ENCODE measurements at regions not wholly inside any gene's neighbourhood (a gene's known extent, or its start where the extent isn't known, plus 50 kb on each side); places are given as distances from the start of the nearest gene placed in this dataset.

DNA sequence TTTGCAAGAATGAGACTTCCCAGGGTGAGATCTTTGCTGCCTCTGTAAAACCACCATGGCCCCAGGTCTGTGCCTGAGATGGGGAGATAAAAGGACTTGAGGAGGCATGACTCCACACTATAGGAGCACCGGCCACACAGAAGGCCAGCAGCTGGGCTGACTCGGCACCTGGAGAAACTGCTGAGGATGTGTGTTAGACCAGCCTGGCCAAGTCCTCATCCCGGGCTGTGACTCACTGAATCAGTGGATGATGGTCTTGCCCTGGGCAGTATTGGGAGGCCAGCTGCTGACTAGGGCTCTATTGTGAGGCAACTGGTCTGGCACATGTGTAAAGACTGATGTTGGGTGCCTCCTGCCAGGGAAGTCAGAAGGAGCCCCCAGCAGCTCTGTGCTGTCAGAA, 286.2 kb downstream of the ACTL7B start:
- Mint-ChIP-seq H3K9me3 (no peaks in the 10 kb centered on the region), H3K4me3 (no peak overlapping the region), H3K36me3 (ENCODE audit: low read depth) (no peaks in the 10 kb centered on the region), H3K4me1 (no peaks in the 10 kb centered on the region), H3K27me3 (ENCODE audit: low read depth, poor library complexity) (peaks cover 15% of the 10 kb centered on the region), H3K27ac (no peak overlapping the region)
- DNase-seq = no peak
- TF ChIP-seq, protein P1, sequence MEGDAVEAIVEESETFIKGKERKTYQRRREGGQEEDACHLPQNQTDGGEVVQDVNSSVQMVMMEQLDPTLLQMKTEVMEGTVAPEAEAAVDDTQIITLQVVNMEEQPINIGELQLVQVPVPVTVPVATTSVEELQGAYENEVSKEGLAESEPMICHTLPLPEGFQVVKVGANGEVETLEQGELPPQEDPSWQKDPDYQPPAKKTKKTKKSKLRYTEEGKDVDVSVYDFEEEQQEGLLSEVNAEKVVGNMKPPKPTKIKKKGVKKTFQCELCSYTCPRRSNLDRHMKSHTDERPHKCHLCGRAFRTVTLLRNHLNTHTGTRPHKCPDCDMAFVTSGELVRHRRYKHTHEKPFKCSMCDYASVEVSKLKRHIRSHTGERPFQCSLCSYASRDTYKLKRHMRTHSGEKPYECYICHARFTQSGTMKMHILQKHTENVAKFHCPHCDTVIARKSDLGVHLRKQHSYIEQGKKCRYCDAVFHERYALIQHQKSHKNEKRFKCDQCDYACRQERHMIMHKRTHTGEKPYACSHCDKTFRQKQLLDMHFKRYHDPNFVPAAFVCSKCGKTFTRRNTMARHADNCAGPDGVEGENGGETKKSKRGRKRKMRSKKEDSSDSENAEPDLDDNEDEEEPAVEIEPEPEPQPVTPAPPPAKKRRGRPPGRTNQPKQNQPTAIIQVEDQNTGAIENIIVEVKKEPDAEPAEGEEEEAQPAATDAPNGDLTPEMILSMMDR (IDR thresholded peaks at IDR 0.05) = no peak

DNA sequence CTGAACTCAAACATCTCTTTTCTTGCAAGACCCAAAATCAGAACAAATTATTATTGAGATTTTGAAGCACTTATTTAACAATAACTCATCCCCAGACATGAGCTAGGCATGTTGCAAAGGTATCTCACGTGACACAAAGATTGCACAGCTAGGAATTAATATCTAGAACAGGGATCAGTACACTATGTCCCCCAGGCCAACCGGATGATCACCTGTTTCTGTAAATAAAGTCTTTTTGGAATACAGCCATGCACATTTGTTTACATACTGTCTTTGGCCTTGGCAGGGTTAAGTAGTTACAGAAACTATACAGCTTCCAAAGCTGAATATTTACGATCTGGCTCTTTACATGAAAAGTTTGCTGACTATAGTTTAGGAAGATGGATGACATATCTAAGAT, 287.7 kb downstream of the ACTL7B start:
- Mint-ChIP-seq H3K4me3 (no peak overlapping the region), H3K36me3 (ENCODE audit: low read depth) (no peaks in the 10 kb centered on the region), H3K27me3 (ENCODE audit: low read depth, poor library complexity) (peaks cover 10% of the 10 kb centered on the region), H3K9me3 (no peaks in the 10 kb centered on the region), H3K4me1 (no peaks in the 10 kb centered on the region), H3K27ac (no peak overlapping the region)
- DNase-seq = no peak
- TF ChIP-seq, protein P1 (IDR thresholded peaks at IDR 0.05) = no peak

DNA sequence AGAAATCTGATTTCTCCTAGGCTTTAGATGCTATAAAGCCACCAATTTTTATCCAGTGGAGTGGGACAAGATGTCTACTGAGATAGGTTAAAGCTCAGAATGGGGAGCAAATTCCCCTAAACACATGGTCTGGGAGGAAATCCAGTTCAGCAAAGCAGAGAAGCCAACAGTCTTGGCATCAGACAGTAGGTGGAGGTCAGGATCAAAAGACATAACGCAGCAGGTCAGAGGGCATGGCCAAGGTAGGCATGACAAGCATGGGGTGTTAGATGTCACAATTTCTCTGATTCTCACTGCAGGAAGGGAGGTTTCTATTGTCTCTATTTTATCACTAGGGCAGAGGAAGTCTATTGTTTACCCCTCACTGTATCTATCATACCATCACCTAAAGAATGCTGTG, 288.2 kb downstream of the ACTL7B start:
- Mint-ChIP-seq H3K27me3 (ENCODE audit: low read depth, poor library complexity) (peaks cover 10% of the 10 kb centered on the region), H3K9me3 (no peaks in the 10 kb centered on the region), H3K4me3 (no peak overlapping the region), H3K4me1 (no peaks in the 10 kb centered on the region), H3K27ac (no peak overlapping the region), H3K36me3 (ENCODE audit: low read depth) (no peaks in the 10 kb centered on the region)
- no peak for DNase-seq
- TF ChIP-seq, protein P1 (IDR thresholded peaks at IDR 0.05) = no peak

DNA sequence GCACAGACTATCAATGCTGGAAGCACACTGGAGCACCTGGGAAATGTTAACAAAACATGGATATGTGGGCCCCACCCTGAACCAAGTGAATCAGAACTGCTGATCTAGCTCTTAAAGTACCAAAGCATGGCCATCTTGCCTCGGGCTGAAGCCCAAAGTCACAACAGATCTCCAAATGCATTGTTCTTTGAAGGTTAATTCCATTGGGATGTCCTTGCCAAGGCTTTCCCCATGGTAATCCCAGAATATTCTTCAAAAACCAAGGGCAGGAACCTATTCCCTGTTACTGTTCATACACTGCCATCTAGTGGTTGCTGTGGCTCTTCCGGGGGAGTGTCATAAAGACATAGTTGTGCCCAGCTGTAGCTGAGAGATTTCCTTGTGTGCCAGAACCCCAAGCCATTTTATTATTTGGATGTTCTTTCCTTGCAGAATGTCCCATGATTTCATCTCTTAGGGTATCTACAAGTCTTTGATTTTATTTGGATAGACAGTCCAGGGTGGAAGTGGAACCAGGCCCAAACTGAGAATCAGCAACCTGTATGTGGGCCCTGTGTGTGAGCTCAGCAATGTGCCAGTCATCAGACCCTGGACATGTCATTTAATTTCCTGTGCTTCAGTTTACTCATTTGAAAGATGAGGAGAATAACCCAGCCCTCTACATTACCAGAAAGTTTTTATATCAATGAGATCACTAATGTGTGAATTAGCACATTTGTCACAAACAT, 290.0 kb downstream of the ACTL7B start:
- no peaks in the 10 kb centered on the region for H3K4me1 Mint-ChIP-seq
- H3K36me3 Mint-ChIP-seq (ENCODE audit: low read depth) = no peaks in the 10 kb centered on the region
- peaks cover 14% of the 10 kb centered on the region for H3K27me3 Mint-ChIP-seq (ENCODE audit: low read depth, poor library complexity)
- H3K9me3 Mint-ChIP-seq = no peaks in the 10 kb centered on the region
- peak; percentile 49 for DNase-seq
- H3K4me3 Mint-ChIP-seq = no peak overlapping the region
- TF ChIP-seq, protein P1 (IDR thresholded peaks at IDR 0.05) = peak; percentile 86
- no peak overlapping the region for H3K27ac Mint-ChIP-seq

DNA sequence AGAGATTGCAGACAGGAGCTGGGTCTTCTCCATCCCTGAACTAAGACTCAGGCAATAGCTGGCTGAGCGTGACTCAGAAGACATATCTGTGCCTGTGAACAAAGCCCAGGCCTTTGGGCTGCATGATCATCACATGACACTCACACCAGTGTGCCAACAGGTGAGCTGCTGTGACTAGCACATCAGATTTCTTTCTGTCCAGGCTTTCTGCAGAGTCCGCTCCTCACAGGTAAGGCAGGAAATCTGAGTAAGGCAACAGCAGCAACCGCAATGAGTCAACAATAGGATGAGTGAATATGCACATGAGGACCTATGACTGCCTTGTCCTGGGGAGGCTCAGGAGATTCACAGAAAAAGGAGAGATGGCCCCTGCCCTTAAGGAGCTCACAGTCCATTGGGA, 293.6 kb downstream of the ACTL7B start:
- peaks cover 14% of the 10 kb centered on the region for H3K27me3 Mint-ChIP-seq (ENCODE audit: low read depth, poor library complexity)
- H3K4me1 Mint-ChIP-seq = no peaks in the 10 kb centered on the region
- no peaks in the 10 kb centered on the region for H3K36me3 Mint-ChIP-seq (ENCODE audit: low read depth)
- H3K4me3 Mint-ChIP-seq = no peak overlapping the region
- no peaks in the 10 kb centered on the region for H3K9me3 Mint-ChIP-seq
- H3K27ac Mint-ChIP-seq = no peak overlapping the region
- TF ChIP-seq, protein P1 (IDR thresholded peaks at IDR 0.05) = no peak
- no peak for DNase-seq

DNA sequence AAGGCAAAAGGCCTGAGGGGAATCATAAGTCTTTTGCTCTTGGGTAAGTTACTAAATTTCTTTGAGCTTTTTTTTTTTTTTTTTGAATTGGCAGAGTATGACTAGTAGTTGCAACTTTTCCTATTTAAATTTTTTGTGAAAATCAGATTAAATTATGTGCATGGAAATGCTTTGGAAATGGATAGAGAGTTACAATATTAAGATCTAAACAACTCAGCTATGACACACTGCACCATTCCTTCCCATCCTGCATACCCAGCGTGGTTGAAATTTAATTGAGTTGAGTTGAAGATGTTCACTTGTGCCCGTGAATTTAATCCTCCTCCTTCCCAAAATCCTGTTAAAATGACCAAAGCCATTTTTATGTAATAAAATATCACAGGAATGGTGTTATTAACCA, 296.4 kb downstream of the ACTL7B start:
- Mint-ChIP-seq H3K27ac (no peak overlapping the region), H3K27me3 (ENCODE audit: low read depth, poor library complexity) (peaks cover 22% of the 10 kb centered on the region), H3K4me1 (no peaks in the 10 kb centered on the region), H3K9me3 (no peaks in the 10 kb centered on the region), H3K36me3 (ENCODE audit: low read depth) (no peaks in the 10 kb centered on the region), H3K4me3 (no peak overlapping the region)
- TF ChIP-seq, protein P1 (IDR thresholded peaks at IDR 0.05) = no peak
- no peak for DNase-seq

Data from nephron progenitor cell (in vitro differentiated cells).